Liver (tissue), 3 donors: ENCODE measurements at regions not wholly inside any gene's neighbourhood (a gene's known extent, or its start where the extent isn't known, plus 50 kb on each side); places are given as distances from the start of the nearest gene placed in this dataset.

ENCODE experiments used
- EGR1 ChIP-seq, 2 donors: IDR thresholded peaks; 2 replicates each; pipeline ENCODE4 v1.6.1; 2016 to 2018; ENCODE audit warnings: antibody characterized with exemption in 2 of 2, low read depth in 2 of 2
- RAD21 ChIP-seq, 2 donors: IDR thresholded peaks; 2 replicates each; pipeline ENCODE4 v1.6.1; 2016; ENCODE audit warnings: antibody characterized with exemption in 2 of 2, mild to moderate bottlenecking in 2 of 2
- REST ChIP-seq: IDR thresholded peaks from 2 replicates; pipeline ENCODE4 v1.6.1; 2016; ENCODE audit warnings: antibody characterized with exemption, mild to moderate bottlenecking
- RXRA ChIP-seq, 2 donors: IDR thresholded peaks; 2 replicates each; pipeline ENCODE4 v1.6.1; 2017 to 2018; ENCODE audit warnings: antibody characterized with exemption in 2 of 2, mild to moderate bottlenecking in 1 of 2
- SP1 ChIP-seq: IDR thresholded peaks from 2 replicates; pipeline ENCODE4 v1.6.1; 2018; ENCODE audit warnings: antibody characterized with exemption, mild to moderate bottlenecking
- TAF1 ChIP-seq: conservative IDR thresholded peaks from 2 replicates; pipeline ENCODE4 v1.6.1; 2016; ENCODE audit warnings: antibody characterized with exemption, mild to moderate bottlenecking
- YY1 ChIP-seq: IDR thresholded peaks from 2 replicates; pipeline ENCODE4 v1.6.1; 2016; ENCODE audit warnings: antibody characterized with exemption, mild to moderate bottlenecking
- ZBTB33 ChIP-seq: IDR thresholded peaks from 2 replicates; pipeline ENCODE4 v1.6.1; 2016; ENCODE audit warnings: antibody characterized with exemption
- TF ChIP-seq, protein P1 (sequence below): IDR thresholded peaks from 2 replicates; pipeline ENCODE4 v1.6.1; 2016; ENCODE audit warnings: antibody characterized with exemption
- TF ChIP-seq, protein P2 (sequence below): fragments of 150-350 bp; IDR thresholded peaks from 2 replicates; pipeline ENCODE4 v1.5.1; 2017; ENCODE audit warnings: improper control_type of control experiment, low read depth, low read length; ENCODE audit not compliant: missing input control
- donor health status: healthy.
- donor health status: healthy.

DNA sequence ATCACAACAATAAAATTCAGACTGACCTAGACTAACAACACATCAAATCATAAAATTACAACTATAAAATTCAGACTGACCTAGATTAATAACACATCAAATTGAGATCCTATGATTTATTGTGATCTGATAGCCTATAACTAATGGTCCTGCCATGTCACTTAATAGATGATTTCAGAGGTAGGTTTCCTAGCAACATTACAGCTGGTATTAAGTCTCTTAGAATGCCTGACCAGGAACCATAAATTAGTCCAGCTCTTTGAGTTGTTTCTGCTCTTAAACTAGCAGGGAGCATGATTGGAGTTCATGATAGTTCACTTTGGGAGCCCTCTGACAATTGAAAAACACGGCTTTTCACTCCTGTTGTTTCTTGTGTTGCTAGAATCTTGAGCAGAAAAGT is 318.9 kb downstream of the BMPER start:
- no peak for TF ChIP-seq REST
- TF ChIP-seq, protein P1, sequence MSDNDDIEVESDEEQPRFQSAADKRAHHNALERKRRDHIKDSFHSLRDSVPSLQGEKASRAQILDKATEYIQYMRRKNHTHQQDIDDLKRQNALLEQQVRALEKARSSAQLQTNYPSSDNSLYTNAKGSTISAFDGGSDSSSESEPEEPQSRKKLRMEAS = no peak
- TF ChIP-seq, protein P2, sequence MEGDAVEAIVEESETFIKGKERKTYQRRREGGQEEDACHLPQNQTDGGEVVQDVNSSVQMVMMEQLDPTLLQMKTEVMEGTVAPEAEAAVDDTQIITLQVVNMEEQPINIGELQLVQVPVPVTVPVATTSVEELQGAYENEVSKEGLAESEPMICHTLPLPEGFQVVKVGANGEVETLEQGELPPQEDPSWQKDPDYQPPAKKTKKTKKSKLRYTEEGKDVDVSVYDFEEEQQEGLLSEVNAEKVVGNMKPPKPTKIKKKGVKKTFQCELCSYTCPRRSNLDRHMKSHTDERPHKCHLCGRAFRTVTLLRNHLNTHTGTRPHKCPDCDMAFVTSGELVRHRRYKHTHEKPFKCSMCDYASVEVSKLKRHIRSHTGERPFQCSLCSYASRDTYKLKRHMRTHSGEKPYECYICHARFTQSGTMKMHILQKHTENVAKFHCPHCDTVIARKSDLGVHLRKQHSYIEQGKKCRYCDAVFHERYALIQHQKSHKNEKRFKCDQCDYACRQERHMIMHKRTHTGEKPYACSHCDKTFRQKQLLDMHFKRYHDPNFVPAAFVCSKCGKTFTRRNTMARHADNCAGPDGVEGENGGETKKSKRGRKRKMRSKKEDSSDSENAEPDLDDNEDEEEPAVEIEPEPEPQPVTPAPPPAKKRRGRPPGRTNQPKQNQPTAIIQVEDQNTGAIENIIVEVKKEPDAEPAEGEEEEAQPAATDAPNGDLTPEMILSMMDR = no peak
- TF ChIP-seq RAD21 (IDR thresholded peaks at IDR 0.05) = no peak
- TF ChIP-seq EGR1 (IDR thresholded peaks at IDR 0.05; ENCODE audit: low read depth in 2 of 2) = no peak
- no peak for TF ChIP-seq RXRA (IDR thresholded peaks at IDR 0.05)
- no peak for TF ChIP-seq TAF1
- no peak for TF ChIP-seq YY1
- TF ChIP-seq SP1 = no peak
- TF ChIP-seq ZBTB33 = no peak
